HCT116 (cell line): ENCODE measurements at regions not wholly inside any gene's neighbourhood (a gene's known extent, or its start where the extent isn't known, plus 50 kb on each side); places are given as distances from the start of the nearest gene placed in this dataset.

Source experiments
- ATAC-seq: fragments of 200-7000 bp; cut with Tn5 transposase; 2 replicates; pipeline ENCODE4 v1.9.1; 2020; ENCODE audit warnings: mild to moderate bottlenecking, moderate library complexity
- BruUV-seq: library from RNA; stranded (reverse); fragments of 400-500 nt; replicated peaks from 2 replicates; lab custom pipeline; 2021; lab: Mats Ljungman, UMichigan
- CTCF ChIA-PET: fragments of 300-600 bp; sonication (Branson Sonifier 250); formaldehyde crosslinking; loops from one replicate; lab custom pipeline; 2021; ENCODE audit warnings: antibody characterized with exemption; lab: Charles Lee
- POLR2A ChIA-PET: fragments of 300-600, 350-600 bp; sonication (Branson Sonifier 250); formaldehyde crosslinking; loops from one replicate; lab custom pipeline; 2021; ENCODE audit warnings: antibody characterized with exemption; lab: Charles Lee
- RAD21 ChIA-PET, 2 experiments: fragments of 300-600 bp; sonication (Branson Sonifier 250); formaldehyde crosslinking; loops; one replicate each; lab custom pipeline; 2023; ENCODE audit warnings: low total read pairs in 2 of 2; ENCODE audit not compliant: uncharacterized antibody in 2 of 2, unreplicated experiment in 2 of 2, low non-redundant PET in 1 of 2; lab: Charles Lee
- DNase-seq: peaks from one replicate; pipeline ENCODE4 v3.0.0-alpha.2; 2010; ENCODE audit warnings: low read depth, low spot score
- H2AFZ ChIP-seq: fragments of 200-600 bp; shearing (Covaris generic), sonication (generic); 2 replicates; pipeline ENCODE4 v1.6.1; 2017; ENCODE audit warnings: low read depth, mixed run types, mixed read lengths, antibody characterized with exemption, low read length; ENCODE audit not compliant: poor library complexity, severe bottlenecking
- H3K27ac ChIP-seq: 2 replicates; pipeline ENCODE4 v1.5.1; 2012; ENCODE audit warnings: low read depth, low read length
- H3K27me3 ChIP-seq: fragments of 200-600 bp; sonication (generic); 2 replicates; pipeline ENCODE4 v1.6.1; 2016; ENCODE audit warnings: mixed run types, low read length, mixed read lengths; ENCODE audit not compliant: insufficient read depth
- H3K36me3 ChIP-seq, 2 experiments: fragments of 200-500 bp in 1 of 2; fragments of 200-600 bp in 1 of 2; sonication (Bioruptor generic) in 1 of 2; sonication (generic) in 1 of 2; 2 replicates each; pipeline versions ENCODE4 v1.5.1 to v1.6.1; 2014 to 2016; ENCODE audit warnings: low read length in 2 of 2, inconsistent platforms in 1 of 2, mixed read lengths in 1 of 2, mixed run types in 1 of 2; ENCODE audit not compliant: insufficient read depth in 2 of 2, control insufficient read depth in 1 of 2
- H3K4me1 ChIP-seq, 2 experiments: fragments of 200-600 bp in 1 of 2; sonication (generic) in 1 of 2; 2 replicates each; pipeline versions ENCODE4 v1.5.1 to v1.6.1; 2012 to 2017; ENCODE audit warnings: low read length in 2 of 2, inconsistent platforms in 1 of 2, mild to moderate bottlenecking in 1 of 2, mixed read lengths in 1 of 2, mixed run types in 1 of 2, moderate library complexity in 1 of 2; ENCODE audit not compliant: insufficient read depth in 2 of 2, control insufficient read depth in 1 of 2
- H3K4me2 ChIP-seq: fragments of 200-600 bp; sonication (generic); 2 replicates; pipeline ENCODE4 v1.6.1; 2017; ENCODE audit warnings: mixed run types, low read length, mixed read lengths
- H3K4me3 ChIP-seq, 2 experiments: fragments of 200-600 bp in 1 of 2; sonication (generic) in 1 of 2; replicated peaks in 1 of 2; 2 replicates each; pipeline ENCODE4 v1.5.1; 2011 to 2016; ENCODE audit warnings: low read length in 2 of 2, control low read depth in 1 of 2, low read depth in 1 of 2, mild to moderate bottlenecking in 1 of 2, mixed read lengths in 1 of 2, mixed run types in 1 of 2
- H3K79me2 ChIP-seq: fragments of 200-600 bp; sonication (generic); 2 replicates; pipeline ENCODE4 v1.6.1; 2017; ENCODE audit warnings: mild to moderate bottlenecking, mixed run types, low read length, moderate library complexity, mixed read lengths; ENCODE audit not compliant: insufficient read depth
- H3K9ac ChIP-seq: fragments of 200-600 bp; sonication (generic); 2 replicates; pipeline ENCODE4 v1.6.1; 2016; ENCODE audit warnings: low read length, mixed read lengths
- H3K9me2 ChIP-seq: fragments of 200-600 bp; sonication (generic), shearing (Covaris generic); 2 replicates; pipeline ENCODE4 v1.6.1; 2017; ENCODE audit warnings: mixed run types, mild to moderate bottlenecking, moderate library complexity; ENCODE audit not compliant: insufficient read depth
- H3K9me3 ChIP-seq, 2 experiments: fragments of 200-500 bp in 1 of 2; fragments of 200-600 bp in 1 of 2; sonication (Bioruptor generic) in 1 of 2; sonication (generic) in 1 of 2; 2 replicates each; pipeline ENCODE4 v1.6.1; 2014 to 2017; ENCODE audit warnings: low read length in 2 of 2, mixed read lengths in 2 of 2, inconsistent platforms in 1 of 2, low read depth in 1 of 2, mild to moderate bottlenecking in 1 of 2, mixed run types in 1 of 2, moderate library complexity in 1 of 2; ENCODE audit not compliant: control insufficient read depth in 1 of 2, insufficient read depth in 1 of 2
- H4K20me1 ChIP-seq: fragments of 200-600 bp; sonication (generic), shearing (Covaris generic); 2 replicates; pipeline ENCODE4 v1.6.1; 2017; ENCODE audit warnings: mixed run types, mild to moderate bottlenecking, moderate library complexity; ENCODE audit not compliant: insufficient read depth
- CBX3 ChIP-seq: IDR thresholded peaks from 2 replicates; pipeline ENCODE4 v1.6.1; 2012; ENCODE audit warnings: low read depth
- CEBPB ChIP-seq: IDR thresholded peaks from 2 replicates; pipeline ENCODE4 v1.6.1; 2012; ENCODE audit warnings: low read depth
- CTCF ChIP-seq, 3 experiments: fragments of 200-600 bp in 1 of 3; sonication (generic) in 1 of 3; IDR thresholded peaks in 2 of 3; conservative IDR thresholded peaks in 1 of 3; 2 replicates each; pipeline ENCODE4 v1.5.1; 2012 to 2017; ENCODE audit warnings: low read depth in 2 of 3, low read length in 2 of 3, antibody characterized with exemption in 1 of 3, borderline replicate concordance in 1 of 3, control low read depth in 1 of 3, mild to moderate bottlenecking in 1 of 3, mixed read lengths in 1 of 3, mixed run types in 1 of 3, moderate library complexity in 1 of 3; ENCODE audit not compliant: insufficient read depth in 1 of 3
- ELF1 ChIP-seq: IDR thresholded peaks from 2 replicates; pipeline ENCODE4 v1.6.1; 2012; ENCODE audit warnings: low read depth, borderline replicate concordance
- EZH2 ChIP-seq: fragments of 200-600 bp; sonication (generic); IDR thresholded peaks from 2 replicates; pipeline ENCODE4 v1.6.1; 2017; ENCODE audit warnings: antibody characterized with exemption, mixed run types
- JUND ChIP-seq: IDR thresholded peaks from 2 replicates; pipeline ENCODE4 v1.6.1; 2012
- REST ChIP-seq: IDR thresholded peaks from 2 replicates; pipeline ENCODE4 v1.6.1; 2012; ENCODE audit warnings: low read depth
- SIN3A ChIP-seq: IDR thresholded peaks from 2 replicates; pipeline ENCODE4 v1.6.1; 2012; ENCODE audit warnings: low read depth
- TCF7L2 ChIP-seq: IDR thresholded peaks from 2 replicates; pipeline ENCODE4 v1.7.0; 2011; ENCODE audit warnings: borderline replicate concordance, inconsistent platforms; ENCODE audit not compliant: insufficient read depth, insufficient read length; ENCODE audit errors: extremely low read depth
- ZNF274 ChIP-seq: fragments of 200-500 bp; sonication (Bioruptor generic); IDR thresholded peaks from 2 replicates; pipeline ENCODE4 v1.6.1; 2014; ENCODE audit warnings: mild to moderate bottlenecking, low read depth, low read length, inconsistent platforms
- intact Hi-C: fragments of 100-400 bp; cut with micrococcal nuclease; formaldehyde crosslinking; loops from 2 replicates; pipeline ENCODE4 v1.10.0; 2022

- DNase-seq: no peak
- intact Hi-C loops: no loop called here
- Histone ChIP-seq H3K9me3 (no peaks in the 10 kb centered on the region), H3K4me3 (no peak overlapping the region), H4K20me1 (no peaks in the 10 kb centered on the region), H3K9me2 (no peaks in the 10 kb centered on the region), H3K9ac (no peak overlapping the region), H3K27me3 (peaks cover 4% of the 10 kb centered on the region; the same call in 1 of the 2 replicates), H3K36me3 (no peaks in the 10 kb centered on the region), H2AFZ (no peak overlapping the region), H3K27ac (no peak overlapping the region)
- CTCF ChIA-PET: no interaction called here
- POLR2A ChIA-PET: no interaction called here
- RAD21 ChIA-PET: no interaction called here
- TF ChIP-seq JUND (no peak), CBX3 (no peak), TCF7L2 (no peak), CTCF (IDR thresholded peaks at IDR 0.05 in 2 of 3, conservative IDR thresholded peaks at IDR 0.05 in 1 of 3; ENCODE audit: borderline replicate concordance in 1 of 3, insufficient read depth in 1 of 3, low read depth in 2 of 3, low read length in 2 of 3) (no peak), REST (no peak), ZNF274 (no peak), CEBPB (no peak), EZH2 (no peak), SIN3A (no peak), ELF1 (no peak)
- TF ChIP-seq, all 23 proteins: peak for 0
- no peak for ATAC-seq
- Histone ChIP-seq H3K4me1 (no peaks in the 10 kb centered on the region), H3K79me2 (no peaks in the 10 kb centered on the region), H3K4me2 (no peak overlapping the region)
- no TSS peak for BruUV-seq
Observed at GRCh38 chr10:84822931-84823630, 494.7 kb downstream of the CCSER2 start.
